ENCODE measurements at regions not wholly inside any gene's neighbourhood (a gene's known extent, or its start where the extent isn't known, plus 50 kb on each side); places are given as distances from the start of the nearest gene placed in this dataset.
"Not testable (repeated sequence)": the region's sequence is repeated elsewhere in the genome, so short reads cannot be mapped to it uniquely, and the experiment has no call there.

- TF ChIP-seq POLR2A (IDR thresholded peaks at IDR 0.05) (no peak), CTCF (IDR thresholded peaks at IDR 0.05) (no peak)
- Histone ChIP-seq H3K36me3 (no peaks in the 10 kb centered on the region), H3K27ac (no peak overlapping the region), H3K4me3 (no peak overlapping the region), H3K27me3 (peaks cover 0 to 2% (median 0%) of the 10 kb centered on the region in 9 donors), H3K9me3 (peaks cover 0 to 28% (median 8%) of the 10 kb centered on the region in 12 donors), H3K4me1 (no peaks in the 10 kb centered on the region)
- DNase-seq = no peak
- ATAC-seq = no peak
- intact Hi-C loops (cut with DNase I) = no loop called here
- WGBS, 4 donors = 70 to 84% (median 79%) methylated on average over 4 of the region's 4 CpGs
Observed at GRCh38 chr16:5305023-5305422, 207.4 kb upstream of the EEF2KMT start.

GRCh38 chr16:5302372-5303114 is 204.9 kb upstream of the EEF2KMT start:
- H3K9me3 ChIP-seq = peaks cover 0 to 29% (median 7%) of the 10 kb centered on the region in 12 donors
- H3K27ac ChIP-seq = no peak overlapping the region
- ATAC-seq = no peak
- no peaks in the 10 kb centered on the region for H3K36me3 ChIP-seq
- peaks cover 0 to 2% (median 0%) of the 10 kb centered on the region in 9 donors for H3K27me3 ChIP-seq
- H3K4me3 ChIP-seq = no peak overlapping the region
- 73 to 77% (median 73%) methylated on average over 3 of the region's 3 CpGs for WGBS, 4 donors
- intact Hi-C loops (cut with DNase I) = no loop called here
- H3K4me1 ChIP-seq = no peaks in the 10 kb centered on the region
- TF ChIP-seq CTCF (IDR thresholded peaks at IDR 0.05) (no peak), POLR2A (IDR thresholded peaks at IDR 0.05) (no peak)
- no peak for DNase-seq

GRCh38 chr16:5298202-5298601 is 200.6 kb upstream of the EEF2KMT start:
- Histone ChIP-seq H3K27me3 (no peaks in the 10 kb centered on the region), H3K27ac (no peak overlapping the region), H3K36me3 (no peaks in the 10 kb centered on the region), H3K4me3 (no peak overlapping the region), H3K9me3 (peaks cover 0 to 20% (median 6%) of the 10 kb centered on the region in 12 donors), H3K4me1 (no peaks in the 10 kb centered on the region)
- ATAC-seq = no peak
- intact Hi-C loops (cut with DNase I) = no loop called here
- DNase-seq = no peak
- whole genome bisulfite sequencing, 4 donors = 56 to 88% (median 74%) methylated on average over 2 to 3 of the region's 3 CpGs
- TF ChIP-seq CTCF (IDR thresholded peaks at IDR 0.05) (no peak), POLR2A (IDR thresholded peaks at IDR 0.05) (no peak)

- Histone ChIP-seq H3K9me3 (peaks cover 0 to 6% (median 0%) of the 10 kb centered on the region in 12 donors), H3K4me3 (no peak overlapping the region), H3K27me3 (no peaks in the 10 kb centered on the region), H3K36me3 (no peaks in the 10 kb centered on the region), H3K4me1 (no peaks in the 10 kb centered on the region), H3K27ac (no peak overlapping the region)
- DNase-seq (no peak), ATAC-seq (no peak)
- no peak for TF ChIP-seq POLR2A (IDR thresholded peaks at IDR 0.05)
- TF ChIP-seq CTCF (IDR thresholded peaks at IDR 0.05) = no peak
- 52 to 59% (median 55%) methylated on average over 3 of the region's 3 CpGs for WGBS, 4 donors
- intact Hi-C loops (cut with DNase I) = no loop called here
Observed at GRCh38 chr16:5296176-5296575, 198.6 kb upstream of the EEF2KMT start.

GRCh38 chr16:5295304-5295703 is 197.7 kb upstream of the EEF2KMT start:
- H3K27ac ChIP-seq; H3K36me3 ChIP-seq; DNase-seq; H3K9me3 ChIP-seq; H3K27me3 ChIP-seq; intact Hi-C loops (cut with DNase I); H3K4me3 ChIP-seq; H3K4me1 ChIP-seq; ATAC-seq: not testable (repeated sequence)
- WGBS, 4 donors = 53 to 61% (median 56%) methylated on average over 7 to 8 of the region's 8 CpGs

- WGBS, 4 donors = 92 to 98% (median 94%) methylated on average over 2 of the region's 2 CpGs
- ATAC-seq; H3K36me3 ChIP-seq; DNase-seq; H3K4me1 ChIP-seq; H3K27me3 ChIP-seq; H3K27ac ChIP-seq; H3K4me3 ChIP-seq; intact Hi-C loops (cut with DNase I): not testable (repeated sequence)
- peaks cover 0 to 44% (median 9%) of the 10 kb centered on the region in 12 donors for H3K9me3 ChIP-seq
Observed at GRCh38 chr16:5282152-5282551, 184.6 kb upstream of the EEF2KMT start.

Data from heart left ventricle (tissue), 16 donors.